Endodermal cell (in vitro differentiated cells): ENCODE measurements at regions not wholly inside any gene's neighbourhood (a gene's known extent, or its start where the extent isn't known, plus 50 kb on each side); places are given as distances from the start of the nearest gene placed in this dataset.

Experiments
- DNase-seq: peaks from one replicate; pipeline ENCODE4 v3.0.0-alpha.2; 2017
- H3K27ac ChIP-seq: 2 replicates; pipeline ENCODE4 v1.5.1; 2013; ENCODE audit warnings: mild to moderate bottlenecking, low read depth, low read length, moderate library complexity
- H3K27me3 ChIP-seq: 2 replicates; pipeline ENCODE4 v1.6.1; 2013; ENCODE audit warnings: mild to moderate bottlenecking, low read length, moderate library complexity; ENCODE audit not compliant: insufficient read depth, control insufficient read depth, poor library complexity, severe bottlenecking
- H3K36me3 ChIP-seq: 2 replicates; pipeline ENCODE4 v1.7.0; 2013; ENCODE audit warnings: mild to moderate bottlenecking, low read length, moderate library complexity; ENCODE audit not compliant: control insufficient read depth, insufficient read depth
- H3K4me1 ChIP-seq: one replicate; pipeline ENCODE4 v1.7.0; 2013; ENCODE audit warnings: low read length; ENCODE audit not compliant: control insufficient read depth, insufficient read depth
- H3K4me3 ChIP-seq: 2 replicates; pipeline ENCODE4 v1.5.1; 2013; ENCODE audit warnings: mild to moderate bottlenecking, low read length, moderate library complexity
- H3K9ac ChIP-seq: 2 replicates; pipeline ENCODE4 v1.6.1; 2013; ENCODE audit warnings: mild to moderate bottlenecking, low read length, moderate library complexity; ENCODE audit not compliant: poor library complexity, severe bottlenecking; ENCODE audit errors: extremely low read depth
- H3K9me3 ChIP-seq: 2 replicates; pipeline ENCODE4 v1.6.1; 2013; ENCODE audit warnings: mild to moderate bottlenecking, low read length, moderate library complexity; ENCODE audit not compliant: control insufficient read depth
- H3K27ac Mint-ChIP-seq: 2 replicates; pipeline ENCODE4 v1.8.0; 2020; ENCODE audit warnings: mixed read lengths
- H3K27me3 Mint-ChIP-seq: 2 replicates; pipeline ENCODE4 v1.8.0; 2021; ENCODE audit warnings: mild to moderate bottlenecking, mixed read lengths; ENCODE audit not compliant: insufficient read depth
- H3K36me3 Mint-ChIP-seq: 2 replicates; pipeline ENCODE4 v1.8.0; 2020; ENCODE audit warnings: low read depth, mixed read lengths
- H3K4me1 Mint-ChIP-seq: 2 replicates; pipeline ENCODE4 v1.8.0; 2020; ENCODE audit warnings: mixed read lengths
- H3K4me3 Mint-ChIP-seq: 2 replicates; pipeline ENCODE4 v1.8.0; 2020; ENCODE audit warnings: mild to moderate bottlenecking, moderate library complexity, mixed read lengths
- H3K9me3 Mint-ChIP-seq: 2 replicates; pipeline ENCODE4 v1.8.0; 2020; ENCODE audit warnings: mild to moderate bottlenecking, mixed read lengths
- CTCF ChIP-seq: fragments of 200-600 bp; sonication (generic); conservative IDR thresholded peaks from 2 replicates; pipeline ENCODE4 v1.5.0; 2021; ENCODE audit warnings: antibody characterized with exemption, mild to moderate bottlenecking
- WGBS, 2 experiments: methylation state at CpG; one replicate each; pipeline versions ENCODE4 v1.1.5 to v1.1.7; 2013; ENCODE audit warnings: missing lambda C conversion rate in 2 of 2, mixed read lengths in 1 of 2; ENCODE audit not compliant: insufficient coverage in 1 of 2, insufficient read length in 1 of 2; 5-methylcytosine and 5-hydroxymethylcytosine counted together

- no peaks in the 10 kb centered on the region for H3K36me3 Mint-ChIP-seq
These were observed 96.8 kb upstream of the THY1 start for GRCh38 chr11:119519796-119520195.

GRCh38 chr11:119518746-119519730, 96.1 kb upstream of the THY1 start:
- H3K27me3 Mint-ChIP-seq: peaks cover 26% of the 10 kb centered on the region
- TF ChIP-seq CTCF: no peak
- H3K4me3 ChIP-seq: no peak overlapping the region
- no peaks in the 10 kb centered on the region for H3K9me3 Mint-ChIP-seq
- no peak overlapping the region for H3K4me3 Mint-ChIP-seq
- H3K27ac Mint-ChIP-seq: no peak overlapping the region
- H3K27ac ChIP-seq: no peak overlapping the region
- WGBS, 2 experiments: 67 to 76% methylated on average over 5 to 12 of the region's 12 CpGs
- no peaks in the 10 kb centered on the region for H3K9me3 ChIP-seq
- H3K4me1 ChIP-seq: no peaks in the 10 kb centered on the region
- H3K36me3 Mint-ChIP-seq: no peaks in the 10 kb centered on the region
- H3K27me3 ChIP-seq: peaks cover 3% of the 10 kb centered on the region
- no peaks in the 10 kb centered on the region for H3K36me3 ChIP-seq
- no peak overlapping the region for H3K9ac ChIP-seq
- peaks cover 4% of the 10 kb centered on the region for H3K4me1 Mint-ChIP-seq
- DNase-seq: peak; percentile 92

More at GRCh38 chr11:119519796-119520195, 96.8 kb upstream of the THY1 start:
- Mint-ChIP-seq H3K4me1 (peaks cover 4% of the 10 kb centered on the region), H3K4me3 (no peak overlapping the region), H3K9me3 (no peaks in the 10 kb centered on the region), H3K27ac (no peak overlapping the region), H3K27me3 (peaks cover 30% of the 10 kb centered on the region)
- Histone ChIP-seq H3K4me3 (no peak overlapping the region), H3K9ac (no peak overlapping the region), H3K4me1 (no peaks in the 10 kb centered on the region), H3K27me3 (peaks cover 3% of the 10 kb centered on the region), H3K9me3 (no peaks in the 10 kb centered on the region), H3K36me3 (no peaks in the 10 kb centered on the region), H3K27ac (no peak overlapping the region)
- no peak for DNase-seq
- no peak for TF ChIP-seq CTCF
- 71 to 94% methylated on average over 4 to 5 of the region's 5 CpGs for WGBS, 2 experiments

GRCh38 chr11:119515771-119516400, 92.9 kb upstream of the THY1 start:
- Histone ChIP-seq H3K27me3 (peaks cover 3% of the 10 kb centered on the region), H3K27ac (no peak overlapping the region), H3K4me1 (no peaks in the 10 kb centered on the region), H3K4me3 (no peak overlapping the region), H3K9ac (no peak overlapping the region), H3K9me3 (no peaks in the 10 kb centered on the region), H3K36me3 (no peaks in the 10 kb centered on the region)
- 83 to 86% methylated on average over 5 to 12 of the region's 12 CpGs for WGBS, 2 experiments
- Mint-ChIP-seq H3K9me3 (no peaks in the 10 kb centered on the region), H3K4me1 (peaks cover 8% of the 10 kb centered on the region), H3K27me3 (peaks cover 26% of the 10 kb centered on the region), H3K4me3 (no peak overlapping the region), H3K27ac (no peak overlapping the region), H3K36me3 (no peaks in the 10 kb centered on the region)
- DNase-seq: no peak
- TF ChIP-seq CTCF: no peak
